IPS-18c (cell line): ENCODE measurements at regions not wholly inside any gene's neighbourhood (a gene's known extent, or its start where the extent isn't known, plus 50 kb on each side); places are given as distances from the start of the nearest gene placed in this dataset.
A peak's percentile ranks its signal among the peaks of the same experiment; 100 is the strongest.

Experiments used
- H3K4me3 ChIP-seq: 2 replicates; pipeline ENCODE4 v1.7.0; 2013; ENCODE audit warnings: low read depth, mild to moderate bottlenecking, low read length, moderate library complexity; ENCODE audit not compliant: insufficient read depth
- H3K9me3 ChIP-seq: one replicate; pipeline ENCODE4 v1.6.1; 2013; ENCODE audit warnings: mild to moderate bottlenecking, low read length, moderate library complexity; ENCODE audit not compliant: control insufficient read depth, insufficient read depth

- Histone ChIP-seq H3K9me3 (peaks cover 28% of the 10 kb centered on the region), H3K4me3 (no peak overlapping the region)
Measured at GRCh38 chr17:22490399-22490798, 798.1 kb downstream of the KCNJ18 start.

GRCh38 chr17:22492331-22492730 is 800.0 kb downstream of the KCNJ18 start:
- no peak overlapping the region; the same call in 1 of the 2 replicates for H3K4me3 ChIP-seq
- H3K9me3 ChIP-seq = peaks cover 28% of the 10 kb centered on the region

- Histone ChIP-seq H3K4me3 (no peak overlapping the region), H3K9me3 (peaks cover 16% of the 10 kb centered on the region)
Measured at GRCh38 chr17:22496450-22496849, 804.1 kb downstream of the KCNJ18 start.

GRCh38 chr17:22503322-22503899 is 811.1 kb downstream of the KCNJ18 start:
- no peak overlapping the region for H3K4me3 ChIP-seq
- peaks cover 32% of the 10 kb centered on the region for H3K9me3 ChIP-seq

DNA sequence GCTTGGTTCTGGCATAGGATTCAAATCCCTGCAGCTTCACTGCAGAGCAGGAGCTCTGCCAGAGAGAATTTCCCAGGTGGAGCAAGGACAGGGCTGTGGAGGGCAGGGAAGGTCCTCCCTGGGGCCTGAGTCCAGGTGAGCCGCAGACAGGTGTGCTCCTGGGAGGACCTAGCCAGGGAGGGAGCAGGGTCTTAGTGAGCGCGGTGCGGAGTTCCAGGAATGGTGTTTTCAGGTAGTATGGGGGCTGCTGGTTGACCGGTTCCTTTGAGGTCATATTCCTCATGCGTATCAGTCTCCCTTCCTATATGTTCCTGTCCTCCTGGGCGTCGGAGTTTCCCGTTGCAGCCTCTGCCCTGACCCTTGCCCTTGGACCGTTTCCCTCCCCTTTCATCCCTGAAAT is 813.3 kb downstream of the KCNJ18 start:
- H3K9me3 ChIP-seq = peaks cover 38% of the 10 kb centered on the region
- peak overlapping the region; percentile 24; the same call in 1 of the 2 replicates for H3K4me3 ChIP-seq

- H3K4me3 ChIP-seq = no peak overlapping the region
- H3K9me3 ChIP-seq = peaks cover 40% of the 10 kb centered on the region
Measured at GRCh38 chr17:22506231-22506630, 813.9 kb downstream of the KCNJ18 start.

DNA sequence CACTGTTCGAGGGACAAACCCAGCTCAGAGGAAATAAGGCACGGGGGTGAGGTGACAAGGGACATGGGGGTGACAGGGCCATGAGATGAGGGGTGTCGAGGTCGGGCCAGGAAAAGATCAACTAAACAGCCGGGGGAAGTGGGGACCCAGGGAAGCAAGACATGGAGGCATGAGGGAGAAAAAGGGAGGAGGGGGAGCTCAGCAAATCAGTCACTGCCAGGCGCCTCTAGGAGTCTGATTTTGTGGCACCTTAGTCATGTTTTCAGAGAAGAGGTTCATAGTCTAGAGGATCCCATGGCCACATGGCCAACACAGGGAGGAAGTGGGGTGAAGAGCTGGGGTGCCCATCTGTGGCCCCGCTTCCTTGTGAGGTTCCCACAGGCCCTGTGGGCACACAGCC is 814.5 kb downstream of the KCNJ18 start:
- H3K9me3 ChIP-seq = peaks cover 43% of the 10 kb centered on the region

DNA sequence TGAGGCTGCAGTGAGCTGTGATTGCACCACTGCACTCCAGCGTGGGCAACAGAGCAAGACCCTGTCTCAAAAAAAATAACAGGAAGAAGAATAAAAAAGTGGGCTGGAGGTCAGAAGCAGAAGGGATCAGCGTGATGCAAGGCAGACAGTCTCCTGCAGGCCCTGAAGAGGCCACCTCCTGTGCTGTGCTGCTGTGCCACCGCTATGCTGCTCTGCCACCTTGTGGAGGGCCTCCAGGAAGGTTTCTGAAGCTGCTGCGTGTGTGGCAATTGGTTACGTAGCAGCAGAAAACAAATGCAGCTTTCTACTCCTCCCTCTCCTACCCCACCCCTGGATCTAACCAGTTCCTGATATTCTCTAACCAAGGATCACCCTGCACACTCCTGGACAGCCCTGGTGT is 815.5 kb downstream of the KCNJ18 start:
- peaks cover 46% of the 10 kb centered on the region for H3K9me3 ChIP-seq
- H3K4me3 ChIP-seq = no peak overlapping the region

More for the DNA sequence above, 814.5 kb downstream of the KCNJ18 start:
- no peak overlapping the region for H3K4me3 ChIP-seq

- Histone ChIP-seq H3K9me3 (peaks cover 53% of the 10 kb centered on the region), H3K4me3 (no peak overlapping the region; the same call in 1 of the 2 replicates)
Measured at GRCh38 chr17:22510504-22510903, 818.2 kb downstream of the KCNJ18 start.

- Histone ChIP-seq H3K4me3 (no peak overlapping the region), H3K9me3 (peaks cover 51% of the 10 kb centered on the region)
Measured at GRCh38 chr17:22511431-22511830, 819.1 kb downstream of the KCNJ18 start.

DNA sequence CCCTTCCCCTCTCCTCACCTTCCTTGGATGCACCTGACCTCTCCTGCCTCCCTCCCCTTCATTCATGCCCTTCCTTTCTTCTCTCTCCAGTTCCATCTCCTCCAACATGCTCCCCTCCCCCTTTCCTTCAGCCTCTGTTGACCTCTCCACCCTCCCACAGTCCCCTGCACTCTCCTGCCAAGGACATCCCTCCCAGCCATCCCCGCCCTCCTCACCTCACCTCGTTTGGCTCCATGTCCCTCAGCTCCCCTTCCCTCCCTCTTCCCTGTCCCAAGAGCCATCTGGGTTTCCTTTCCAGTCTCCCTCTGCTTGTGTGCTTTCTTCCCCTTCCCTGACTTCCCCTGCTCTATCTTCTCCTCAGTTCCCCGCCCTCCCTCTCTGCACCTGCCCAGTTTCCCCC is 819.7 kb downstream of the KCNJ18 start:
- no peak overlapping the region for H3K4me3 ChIP-seq
- H3K9me3 ChIP-seq = peaks cover 52% of the 10 kb centered on the region

GRCh38 chr17:22512506-22512905 is 820.2 kb downstream of the KCNJ18 start:
- H3K9me3 ChIP-seq = peaks cover 48% of the 10 kb centered on the region
- H3K4me3 ChIP-seq = no peak overlapping the region; the same call in 1 of the 2 replicates

DNA sequence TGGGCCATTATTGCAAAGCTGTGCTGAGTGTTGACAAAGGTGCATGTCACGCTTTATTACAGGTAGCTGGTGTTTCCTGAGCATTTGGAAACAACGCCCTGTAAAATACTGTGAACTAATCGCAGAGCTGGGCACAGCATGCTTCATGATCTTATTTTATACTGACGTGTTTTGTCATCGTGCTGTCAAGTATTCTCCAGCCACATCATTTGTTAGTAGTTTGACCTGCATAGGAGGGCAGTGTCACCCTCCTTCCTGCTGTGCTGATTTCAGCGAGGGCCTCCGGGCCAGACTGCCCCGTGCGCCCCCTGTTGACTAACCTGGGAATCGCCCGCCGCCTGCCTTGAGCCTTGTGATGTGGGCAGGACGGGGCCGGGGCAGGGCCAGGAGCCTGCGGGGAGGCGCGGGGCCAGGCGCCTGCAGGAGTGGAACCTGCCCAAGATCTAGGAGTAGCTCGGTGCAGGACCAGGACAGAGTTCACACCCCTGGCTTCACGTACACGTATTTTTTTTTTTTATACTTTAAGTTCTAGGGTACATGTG is 820.7 kb downstream of the KCNJ18 start:
- H3K4me3 ChIP-seq = no peak overlapping the region
- peaks cover 43% of the 10 kb centered on the region for H3K9me3 ChIP-seq

DNA sequence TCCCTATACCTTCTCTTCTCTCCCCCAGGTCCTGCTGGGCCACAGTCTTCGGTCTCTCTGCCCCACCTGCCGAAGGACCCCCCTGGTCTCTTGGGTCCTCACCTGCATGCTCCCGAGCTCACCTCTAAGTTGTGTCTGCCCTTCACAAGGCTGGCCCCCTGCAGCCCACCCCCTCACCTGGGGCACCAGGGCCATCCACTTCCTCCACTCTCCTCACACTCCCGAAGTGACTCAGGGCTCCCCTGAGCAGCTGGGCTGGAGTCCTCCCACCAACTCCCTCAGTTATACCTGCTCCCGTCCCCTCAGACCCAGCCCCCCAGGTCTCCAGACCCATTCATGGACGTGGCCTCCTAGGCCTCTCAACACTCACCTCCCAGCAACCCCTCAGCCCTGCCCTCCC is 822.0 kb downstream of the KCNJ18 start:
- no peak overlapping the region for H3K4me3 ChIP-seq
- H3K9me3 ChIP-seq = peaks cover 40% of the 10 kb centered on the region

DNA sequence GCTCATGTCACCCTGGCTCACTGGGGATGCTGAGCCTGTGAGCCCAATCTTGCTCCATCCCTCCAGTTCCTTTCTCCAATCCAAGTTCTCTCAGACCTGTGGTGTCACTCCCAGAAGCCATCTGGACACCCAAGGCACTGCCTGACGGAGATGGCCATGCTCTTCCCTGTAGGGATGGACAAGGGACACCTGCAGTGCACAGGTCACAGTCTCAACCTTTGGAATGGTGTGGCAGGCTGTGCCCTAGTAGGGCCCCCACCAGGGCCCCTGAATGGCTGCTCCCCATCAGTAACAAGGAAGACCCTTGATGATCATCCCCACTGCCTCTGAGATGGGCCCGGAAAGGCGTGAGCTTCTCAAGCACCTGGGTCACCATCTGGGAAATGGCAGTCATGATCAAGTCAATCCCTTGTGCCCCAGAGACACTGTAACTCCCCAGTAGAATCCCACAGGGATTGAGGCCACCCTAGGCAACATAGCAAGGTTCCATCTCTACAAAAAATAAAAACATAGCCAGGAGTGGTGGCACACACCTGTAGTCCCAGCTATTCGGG is 822.5 kb downstream of the KCNJ18 start:
- Histone ChIP-seq H3K4me3 (no peak overlapping the region), H3K9me3 (peaks cover 38% of the 10 kb centered on the region)

GRCh38 chr17:22515599-22515998 is 823.3 kb downstream of the KCNJ18 start:
- Histone ChIP-seq H3K4me3 (no peak overlapping the region), H3K9me3 (peaks cover 35% of the 10 kb centered on the region)

GRCh38 chr17:22516861-22517636 is 824.7 kb downstream of the KCNJ18 start:
- Histone ChIP-seq H3K9me3 (peaks cover 28% of the 10 kb centered on the region), H3K4me3 (no peak overlapping the region)

- Histone ChIP-seq H3K4me3 (no peak overlapping the region), H3K9me3 (peaks cover 23% of the 10 kb centered on the region)
Measured at GRCh38 chr17:22517716-22518115, 825.4 kb downstream of the KCNJ18 start.
